ENCODE measurements at regions not wholly inside any gene's neighbourhood (a gene's known extent, or its start where the extent isn't known, plus 50 kb on each side); places are given as distances from the start of the nearest gene placed in this dataset.

DNA sequence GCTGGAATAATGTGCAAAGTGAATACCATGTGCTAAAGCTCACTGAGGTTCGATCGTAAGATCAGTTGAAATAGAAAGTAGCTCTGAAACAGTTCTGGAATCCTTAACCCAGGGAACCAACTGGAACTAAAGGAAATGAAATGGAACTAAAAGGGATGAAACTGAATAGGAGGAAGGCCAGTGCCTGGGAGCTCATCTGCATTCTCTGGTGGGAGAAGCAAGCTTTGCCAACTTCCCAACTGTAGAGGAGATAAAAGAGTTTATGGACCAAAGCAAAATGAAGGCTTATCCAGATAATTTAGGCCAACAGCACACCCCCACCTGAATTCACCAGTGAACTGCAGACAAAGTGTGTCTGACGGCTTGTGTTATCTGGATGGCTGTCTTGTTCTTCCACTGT, 188.6 kb upstream of the HABP2 start:
- TF ChIP-seq CTCF (IDR thresholded peaks at IDR 0.05; ENCODE audit: insufficient read depth, low read length, poor library complexity, severe bottlenecking), result no peak
- Histone ChIP-seq H3K36me3 (ENCODE audit: control insufficient read depth, insufficient read depth, low read length) (no peaks in the 10 kb centered on the region), H3K27me3 (ENCODE audit: control insufficient read depth, insufficient read depth, low read length) (no peaks in the 10 kb centered on the region), H3K4me3 (ENCODE audit: low read depth, low read length) (no peak overlapping the region)
- DNase-seq (ENCODE audit: low read depth), result no peak

- Histone ChIP-seq H3K4me3 (ENCODE audit: low read depth, low read length) (no peak overlapping the region), H3K27me3 (ENCODE audit: control insufficient read depth, insufficient read depth, low read length) (no peaks in the 10 kb centered on the region), H3K36me3 (ENCODE audit: control insufficient read depth, insufficient read depth, low read length) (no peaks in the 10 kb centered on the region)
- DNase-seq (ENCODE audit: low read depth), result no peak
- no peak for TF ChIP-seq CTCF (IDR thresholded peaks at IDR 0.05; ENCODE audit: insufficient read depth, low read length, poor library complexity, severe bottlenecking)
Observed at GRCh38 chr10:113368666-113369364, 184.0 kb upstream of the HABP2 start.

- H3K4me3 ChIP-seq (ENCODE audit: low read depth, low read length), result no peak overlapping the region
- no peaks in the 10 kb centered on the region for H3K36me3 ChIP-seq (ENCODE audit: control insufficient read depth, insufficient read depth, low read length)
- no peak for TF ChIP-seq CTCF (IDR thresholded peaks at IDR 0.05; ENCODE audit: insufficient read depth, low read length, poor library complexity, severe bottlenecking)
- H3K27me3 ChIP-seq (ENCODE audit: control insufficient read depth, insufficient read depth, low read length), result no peaks in the 10 kb centered on the region
- DNase-seq (ENCODE audit: low read depth), result no peak
Observed at GRCh38 chr10:113369365-113369694, 183.5 kb upstream of the HABP2 start.

DNA sequence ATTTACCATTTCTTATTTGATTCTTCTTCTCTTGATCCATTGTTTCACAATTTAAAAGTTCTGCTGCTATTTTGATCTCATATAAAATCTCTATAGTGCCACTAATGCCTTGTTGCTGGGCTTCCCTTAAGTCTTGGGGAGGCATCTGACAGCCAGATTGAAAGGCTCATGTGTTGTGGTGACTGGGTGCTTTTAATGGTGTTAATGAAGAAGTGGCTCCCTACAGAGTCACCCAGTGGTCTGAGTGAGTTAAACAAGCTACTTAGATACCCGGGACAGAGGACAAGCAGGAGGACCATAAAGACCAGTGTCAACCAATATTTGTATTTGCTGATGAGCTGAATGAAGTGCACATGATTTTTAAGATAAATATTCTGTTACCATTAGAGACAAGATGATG, 176.4 kb upstream of the HABP2 start:
- no peak for TF ChIP-seq CTCF (IDR thresholded peaks at IDR 0.05; ENCODE audit: insufficient read depth, low read length, poor library complexity, severe bottlenecking)
- Histone ChIP-seq H3K27me3 (ENCODE audit: control insufficient read depth, insufficient read depth, low read length) (no peaks in the 10 kb centered on the region), H3K36me3 (ENCODE audit: control insufficient read depth, insufficient read depth, low read length) (no peaks in the 10 kb centered on the region), H3K4me3 (ENCODE audit: low read depth, low read length) (no peak overlapping the region)
- no peak for DNase-seq (ENCODE audit: low read depth)

- Histone ChIP-seq H3K36me3 (ENCODE audit: control insufficient read depth, insufficient read depth, low read length) (no peaks in the 10 kb centered on the region), H3K4me3 (ENCODE audit: low read depth, low read length) (no peak overlapping the region), H3K27me3 (ENCODE audit: control insufficient read depth, insufficient read depth, low read length) (no peaks in the 10 kb centered on the region)
- DNase-seq (ENCODE audit: low read depth), result no peak
- no peak for TF ChIP-seq CTCF (IDR thresholded peaks at IDR 0.05; ENCODE audit: insufficient read depth, low read length, poor library complexity, severe bottlenecking)
Observed at GRCh38 chr10:113379091-113379490, 173.8 kb upstream of the HABP2 start.

- H3K4me3 ChIP-seq (ENCODE audit: low read depth, low read length), result no peak overlapping the region
- no peak for TF ChIP-seq CTCF (IDR thresholded peaks at IDR 0.05; ENCODE audit: insufficient read depth, low read length, poor library complexity, severe bottlenecking)
- H3K27me3 ChIP-seq (ENCODE audit: control insufficient read depth, insufficient read depth, low read length), result no peaks in the 10 kb centered on the region
- H3K36me3 ChIP-seq (ENCODE audit: control insufficient read depth, insufficient read depth, low read length), result no peaks in the 10 kb centered on the region
- no peak for DNase-seq (ENCODE audit: low read depth)
Observed at GRCh38 chr10:113381416-113381815, 171.4 kb upstream of the HABP2 start.
